ENCODE measurements at regions not wholly inside any gene's neighbourhood (a gene's known extent, or its start where the extent isn't known, plus 50 kb on each side); places are given as distances from the start of the nearest gene placed in this dataset.

DNA sequence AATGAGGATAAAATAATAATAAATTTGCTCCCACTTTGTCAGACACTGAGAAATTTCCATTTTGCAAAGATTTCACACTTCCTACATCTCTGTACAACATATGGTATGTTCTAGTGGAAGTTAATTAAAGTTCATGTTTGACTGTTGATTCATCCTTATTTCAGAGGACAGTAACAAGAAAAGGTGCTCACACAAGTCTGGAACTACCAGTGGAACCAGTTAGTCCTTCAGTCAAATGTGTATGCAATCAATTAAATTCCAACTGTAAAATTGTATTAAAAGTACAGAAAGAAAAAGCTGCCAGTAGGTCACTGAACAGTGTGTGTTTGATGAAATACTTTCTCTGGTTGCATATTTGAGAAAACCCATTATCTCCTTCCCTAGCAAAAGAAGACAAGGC lies 496.0 kb upstream of the PKN2 start:
- DNase-seq: no peak

DNA sequence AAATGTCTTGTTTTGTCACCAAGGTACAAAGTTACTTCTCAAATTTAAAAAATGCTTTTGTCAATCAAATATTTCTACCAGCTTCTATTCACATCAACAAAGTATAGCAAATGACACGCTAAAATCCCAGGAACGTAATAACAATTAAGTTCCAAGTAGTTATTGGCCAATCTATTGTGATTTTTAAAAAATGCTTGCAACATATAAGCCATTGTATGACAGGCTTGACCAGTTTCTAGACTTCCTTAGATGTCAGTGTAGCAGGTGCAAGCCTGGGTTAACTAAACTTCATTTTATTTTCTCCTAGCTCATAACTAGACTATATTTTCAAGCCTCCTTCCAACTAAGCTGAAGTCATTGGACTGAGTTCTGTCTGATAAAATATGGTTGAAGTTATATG lies 494.5 kb upstream of the PKN2 start:
- no peak for DNase-seq

DNA sequence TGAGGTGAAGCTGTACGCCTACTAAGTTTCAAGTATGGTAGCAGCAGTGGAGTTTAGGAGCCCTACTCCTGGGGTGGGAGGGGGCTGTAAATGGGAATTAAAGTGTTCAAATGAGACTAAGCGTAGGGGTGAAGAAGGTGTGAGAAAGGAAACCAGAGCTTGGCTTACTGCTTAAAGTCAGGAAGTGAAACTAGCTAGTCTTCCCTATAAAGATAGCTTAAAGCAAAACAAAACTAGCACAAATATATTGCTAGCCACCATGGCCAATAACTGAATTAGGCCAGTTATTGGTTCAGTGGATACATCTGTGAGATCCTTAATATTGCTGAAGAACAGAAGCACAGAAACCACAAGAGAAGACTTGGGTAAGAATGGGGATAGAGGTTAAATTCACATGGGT lies 492.2 kb upstream of the PKN2 start:
- DNase-seq: no peak

DNA sequence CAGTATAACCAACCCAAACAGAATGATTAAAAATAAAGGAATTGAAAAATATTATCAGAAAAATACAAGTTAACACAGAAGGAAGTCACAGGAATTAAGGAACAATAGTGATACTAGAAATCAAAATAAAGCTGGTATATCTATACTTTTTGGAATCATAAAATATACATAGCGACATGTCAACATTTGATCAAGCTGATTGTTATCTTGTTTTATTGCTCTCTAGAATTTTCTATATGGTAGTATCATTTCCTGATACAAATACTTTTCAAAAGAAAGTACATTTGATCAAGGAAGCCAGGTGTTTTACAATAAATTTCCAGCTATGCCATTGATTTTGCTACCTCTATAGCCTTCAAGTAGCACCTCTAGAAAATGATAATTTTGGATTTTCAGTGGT lies 489.5 kb upstream of the PKN2 start:
- DNase-seq: no peak

DNA sequence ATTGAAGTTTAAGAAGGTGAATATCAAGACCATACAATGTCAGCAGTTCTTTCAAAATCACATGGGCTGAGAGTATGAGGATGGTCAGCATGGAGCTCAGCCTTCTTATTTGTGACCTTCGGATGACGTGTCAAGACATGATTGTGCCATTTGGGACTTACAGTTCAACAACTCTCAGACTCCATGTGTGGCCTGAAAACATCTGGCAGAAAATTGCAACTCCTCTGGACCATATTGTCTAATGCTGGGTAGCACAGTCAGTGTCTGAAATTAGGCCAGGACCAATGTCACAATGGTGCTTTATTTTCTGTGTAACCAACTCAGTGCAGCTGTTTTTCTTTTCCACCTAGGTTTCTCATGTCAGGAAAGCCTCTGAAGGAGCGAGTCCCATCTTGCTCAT lies 483.5 kb upstream of the PKN2 start:
- no peak for DNase-seq

DNA sequence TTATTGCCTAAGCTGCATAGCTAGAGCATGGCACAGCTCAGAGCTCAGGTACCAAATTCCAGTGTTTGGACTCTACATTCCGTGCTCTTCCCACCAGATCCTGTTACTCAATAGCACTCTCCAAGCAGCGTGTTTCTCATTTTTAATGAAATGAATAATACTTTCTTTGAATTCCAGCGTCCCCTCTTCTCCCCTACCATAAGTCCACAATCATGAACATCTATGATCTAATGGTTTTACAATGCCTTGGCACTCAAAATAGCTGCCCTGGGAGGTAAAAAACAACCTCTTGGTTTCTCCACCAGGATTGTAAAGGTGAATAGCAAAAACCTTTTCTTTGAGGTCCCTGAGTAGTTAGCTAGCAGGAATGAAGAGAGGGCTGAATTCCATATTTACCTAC lies 480.0 kb upstream of the PKN2 start:
- no peak for DNase-seq

DNA sequence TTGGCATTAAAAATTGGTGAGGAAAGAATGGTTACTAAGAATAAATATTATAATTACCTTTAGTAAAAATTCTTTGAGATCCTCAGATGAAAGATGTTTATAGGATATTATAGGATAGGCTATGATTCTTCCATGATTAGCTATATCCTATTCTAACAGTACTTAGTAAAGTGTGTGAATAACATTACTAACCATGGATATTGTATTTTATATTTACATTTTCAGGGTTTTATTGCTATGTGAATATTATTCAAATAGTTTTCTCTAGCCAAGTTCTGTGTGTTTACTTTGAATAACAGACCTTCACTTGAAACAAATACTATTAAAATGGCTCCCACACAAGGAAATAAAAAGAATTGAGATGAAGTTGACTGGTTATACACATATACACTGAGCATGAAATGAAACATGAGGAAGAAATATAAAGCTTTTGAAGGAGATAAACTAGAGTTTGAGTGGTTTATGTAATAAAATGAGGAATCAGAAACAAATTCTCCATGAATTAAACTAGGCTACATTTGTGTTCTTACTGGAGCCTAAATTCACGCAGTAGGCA lies 479.4 kb upstream of the PKN2 start:
- DNase-seq: no peak

DNA sequence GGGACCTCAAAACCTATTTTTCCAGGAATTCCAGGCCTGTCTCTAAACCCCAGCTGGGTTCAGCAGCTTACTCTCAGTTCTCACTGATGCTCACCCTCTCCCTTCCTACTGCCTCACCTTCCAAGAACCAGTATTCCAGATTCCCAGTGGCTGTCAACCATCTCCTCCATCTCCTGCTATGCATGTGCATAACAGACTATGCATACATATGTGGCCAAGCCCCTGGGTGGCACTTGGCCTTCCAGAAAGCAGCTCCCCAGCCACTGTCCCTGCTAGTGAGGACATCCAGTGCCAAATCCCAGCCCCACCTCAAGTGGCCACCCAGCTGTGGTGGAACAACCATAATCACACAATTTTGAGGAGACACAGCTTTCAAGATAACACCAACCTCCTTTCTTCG lies 475.7 kb upstream of the PKN2 start:
- no peak for DNase-seq

DNA sequence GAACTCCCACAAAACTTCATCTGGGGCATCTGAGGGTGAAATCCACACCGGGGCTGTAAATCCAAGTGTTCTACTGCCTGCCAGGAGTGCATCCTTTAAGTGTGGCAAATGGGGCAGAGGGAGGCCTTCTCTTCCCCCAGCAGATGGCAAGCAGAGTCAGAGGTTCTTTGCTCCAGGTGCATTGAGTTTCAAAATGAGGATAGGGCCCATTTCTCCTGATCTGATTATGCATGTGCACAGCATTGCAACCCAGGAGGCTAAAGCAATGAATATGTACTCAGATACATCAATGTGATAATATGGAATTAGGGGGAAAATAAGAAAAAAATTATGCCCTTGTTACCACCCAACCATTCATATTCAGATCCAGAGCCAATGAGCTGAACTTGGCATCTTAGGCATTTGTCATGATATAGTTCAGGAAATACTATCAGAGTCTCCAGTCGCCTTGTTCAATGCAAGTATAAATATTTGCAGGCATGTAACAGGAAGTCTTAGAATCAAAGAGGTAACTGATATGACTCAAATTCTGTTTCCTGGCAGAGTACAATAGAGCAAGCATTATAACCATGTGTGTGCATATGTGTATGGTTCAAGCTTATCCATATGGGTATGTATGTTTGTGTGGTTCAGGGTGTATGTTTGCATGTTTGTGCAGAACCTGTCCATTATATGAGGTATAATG lies 473.8 kb upstream of the PKN2 start:
- no peak for DNase-seq

DNA sequence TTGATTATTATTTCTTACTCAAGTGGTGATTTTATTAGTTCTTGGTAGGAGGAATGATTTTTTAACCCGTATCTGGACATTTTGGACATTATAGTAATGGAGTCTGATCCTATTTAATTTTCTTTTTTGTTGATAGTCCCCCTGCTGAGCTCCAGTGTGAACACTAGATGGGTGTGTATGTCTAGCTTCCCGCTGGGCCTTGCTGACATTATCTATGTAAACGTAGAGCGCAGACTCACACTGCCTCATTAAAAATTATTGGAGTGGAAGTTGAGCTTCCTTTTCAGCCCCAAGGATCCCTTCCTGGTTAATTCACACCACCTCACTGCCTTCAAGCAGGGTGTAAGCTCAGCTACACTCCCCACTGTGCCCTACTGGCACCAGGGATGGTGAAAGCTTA lies 467.6 kb upstream of the PKN2 start:
- DNase-seq: no peak

DNA sequence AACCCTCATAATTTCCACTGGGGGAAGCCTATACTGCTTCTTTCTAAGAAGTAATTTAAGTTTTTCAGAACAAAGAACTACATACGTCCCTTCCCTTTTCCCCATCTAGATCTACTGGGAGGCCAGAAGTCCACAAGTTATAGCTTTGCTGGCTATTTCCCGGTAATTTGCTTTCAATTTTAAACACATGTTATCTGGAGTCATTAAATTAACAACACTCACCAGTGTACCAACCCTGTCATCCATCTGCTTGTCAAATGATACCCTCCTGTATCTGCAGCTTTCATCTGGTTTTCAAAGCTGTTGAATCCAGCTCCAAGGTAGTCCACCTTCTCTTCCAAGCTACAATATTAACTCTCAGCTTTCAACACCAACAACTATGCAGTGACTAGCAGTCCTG lies 466.7 kb upstream of the PKN2 start:
- DNase-seq: no peak

DNA sequence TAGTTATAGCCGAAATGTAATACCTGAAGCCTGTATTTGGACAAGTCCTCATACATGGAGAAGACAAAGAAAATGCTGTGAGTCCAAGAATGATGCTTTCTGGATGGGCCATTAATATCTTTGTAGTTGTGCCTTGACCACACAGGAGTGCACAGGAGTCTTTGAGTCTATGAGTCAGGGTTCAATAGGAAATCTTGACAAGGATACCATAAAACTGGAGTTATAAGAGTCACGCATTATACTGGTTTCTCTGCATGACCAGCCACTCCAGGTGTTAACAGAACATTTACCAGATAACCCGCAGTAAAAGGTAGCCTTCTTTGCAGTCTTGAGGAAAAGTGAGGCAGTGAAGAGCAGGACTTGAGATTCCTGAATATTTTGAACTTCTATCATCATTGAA lies 464.6 kb upstream of the PKN2 start:
- DNase-seq: no peak

DNA sequence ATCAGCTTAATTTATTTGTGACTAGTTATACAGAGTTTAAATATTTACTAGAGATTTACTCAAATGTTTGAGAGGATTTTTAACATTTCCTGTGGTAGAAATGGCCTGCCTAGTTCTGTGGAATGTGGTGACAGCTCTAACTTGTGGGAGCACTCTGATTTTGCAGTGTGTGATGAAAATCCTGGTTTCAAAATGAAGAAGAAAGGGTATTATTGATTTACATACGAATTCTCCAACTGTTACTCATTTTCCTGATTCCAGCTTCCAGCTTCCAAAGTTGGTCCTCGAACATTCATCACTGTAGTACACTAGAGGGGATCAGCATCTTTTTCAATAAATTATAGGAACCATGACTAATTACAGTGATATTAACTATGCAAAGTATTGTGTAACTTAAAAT lies 462.7 kb upstream of the PKN2 start:
- DNase-seq: no peak

DNA sequence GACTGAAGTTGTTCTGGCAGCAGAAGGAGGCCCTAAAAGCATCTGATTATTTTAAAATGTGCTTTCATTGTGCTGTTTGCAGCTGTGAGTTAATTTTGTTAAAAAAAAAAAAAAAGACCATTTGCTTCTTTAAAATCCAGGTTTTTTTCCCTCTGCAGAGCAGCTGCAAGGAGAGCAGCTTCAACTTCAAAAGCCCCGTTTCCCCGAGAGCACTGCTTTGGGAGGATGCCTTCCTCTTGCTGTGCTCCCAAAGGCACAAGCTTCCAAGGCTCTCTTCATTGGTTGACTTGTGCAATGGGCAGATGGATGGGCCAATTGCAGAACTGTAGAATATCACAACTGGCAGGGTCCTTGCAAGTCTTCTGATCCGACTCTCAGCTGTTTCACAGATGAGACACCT lies 459.2 kb upstream of the PKN2 start:
- DNase-seq: no peak

DNA sequence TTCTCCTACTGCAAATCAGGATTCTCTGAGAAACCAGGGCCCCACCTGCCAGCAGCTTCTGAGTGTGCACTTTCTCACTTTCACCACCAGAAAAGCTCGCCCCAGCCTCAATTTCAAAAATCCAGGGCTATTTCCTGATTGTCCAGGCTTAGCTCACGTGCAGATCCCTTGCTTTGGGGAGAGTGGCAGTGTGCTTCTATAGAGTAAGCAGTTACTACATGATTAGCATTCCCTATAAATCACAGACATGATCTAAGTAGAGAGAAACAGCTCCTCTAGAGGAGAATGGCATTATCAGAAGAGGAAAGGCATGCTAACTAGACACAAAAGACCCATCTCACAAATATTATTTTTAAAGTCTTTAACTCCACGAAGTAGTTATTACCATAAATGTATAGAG lies 456.0 kb upstream of the PKN2 start:
- DNase-seq: no peak

DNA sequence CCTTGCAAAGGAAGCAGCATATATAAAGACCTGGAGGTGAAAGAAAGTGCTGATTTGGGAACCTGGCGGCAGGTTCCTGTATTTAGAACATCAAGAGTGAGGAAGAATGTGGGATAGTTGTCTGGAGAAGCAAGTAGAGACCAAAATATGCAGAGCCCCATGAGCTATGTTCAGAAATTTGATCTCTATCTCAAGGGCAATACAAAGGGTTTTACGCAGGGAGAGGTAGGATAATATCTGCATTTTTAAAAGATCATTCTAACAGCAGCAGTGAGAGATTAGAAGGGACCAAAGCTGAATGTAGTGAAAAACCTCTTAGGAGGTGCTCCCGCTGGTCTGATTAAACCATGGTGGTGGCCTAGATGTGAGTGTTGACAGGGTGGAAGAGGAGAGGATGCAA lies 453.9 kb upstream of the PKN2 start:
- no peak for DNase-seq

DNA sequence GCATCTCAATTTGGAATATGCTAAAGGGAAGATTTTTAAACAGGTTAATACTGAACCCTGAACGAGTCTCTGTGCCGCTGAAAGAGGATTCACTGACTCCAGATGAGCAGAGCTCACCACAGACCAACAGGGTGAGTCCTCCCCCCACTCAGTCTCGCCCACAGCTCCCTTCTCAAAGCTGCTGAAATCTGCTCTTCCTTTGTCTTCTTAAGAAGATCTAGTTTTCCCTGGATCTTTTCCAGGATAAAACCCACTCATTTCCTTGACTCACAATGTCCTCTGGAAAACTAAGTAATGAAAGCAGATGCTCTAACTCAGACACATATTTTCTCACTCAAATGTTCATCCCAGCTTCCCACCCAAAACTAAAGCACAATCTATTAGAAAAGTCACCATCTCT lies 447.0 kb upstream of the PKN2 start:
- no peak for DNase-seq

DNA sequence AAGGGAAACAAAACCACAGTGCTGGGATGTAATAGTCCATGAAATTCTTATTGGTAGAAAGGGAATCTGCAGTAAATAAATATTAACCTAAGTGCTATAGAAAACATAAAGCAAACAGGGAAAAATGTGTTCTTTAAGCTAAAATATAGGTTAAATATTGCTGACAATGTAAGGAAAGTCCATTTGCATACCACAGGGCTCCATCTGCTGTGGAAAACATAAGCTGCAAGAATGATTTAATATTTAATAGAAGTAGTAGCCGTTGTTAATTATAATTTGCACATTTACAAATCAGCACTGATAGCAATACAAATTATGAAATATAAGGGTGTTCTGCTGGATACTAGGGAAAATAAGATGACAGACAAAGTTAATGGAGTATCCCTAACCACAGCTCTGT lies 444.9 kb upstream of the PKN2 start:
- DNase-seq: no peak

DNA sequence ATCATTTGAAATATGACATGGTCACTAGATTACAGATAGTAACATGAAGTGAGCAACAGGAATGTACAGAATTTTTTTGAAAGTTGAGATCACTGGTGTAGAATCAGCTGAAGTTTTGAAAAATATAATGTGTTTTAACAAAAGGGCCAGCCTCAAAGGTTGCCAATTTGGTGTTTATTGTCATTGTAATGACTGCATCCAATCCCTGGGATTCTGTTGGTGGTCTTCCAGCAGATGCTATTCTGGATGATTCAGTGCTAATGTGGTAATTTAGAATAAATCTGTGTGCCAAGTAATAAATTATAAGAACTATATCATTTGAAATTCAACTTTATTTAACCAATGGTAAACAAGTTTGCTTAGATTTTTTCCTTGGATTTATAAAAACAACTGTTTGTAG lies 436.4 kb upstream of the PKN2 start:
- no peak for DNase-seq

DNA sequence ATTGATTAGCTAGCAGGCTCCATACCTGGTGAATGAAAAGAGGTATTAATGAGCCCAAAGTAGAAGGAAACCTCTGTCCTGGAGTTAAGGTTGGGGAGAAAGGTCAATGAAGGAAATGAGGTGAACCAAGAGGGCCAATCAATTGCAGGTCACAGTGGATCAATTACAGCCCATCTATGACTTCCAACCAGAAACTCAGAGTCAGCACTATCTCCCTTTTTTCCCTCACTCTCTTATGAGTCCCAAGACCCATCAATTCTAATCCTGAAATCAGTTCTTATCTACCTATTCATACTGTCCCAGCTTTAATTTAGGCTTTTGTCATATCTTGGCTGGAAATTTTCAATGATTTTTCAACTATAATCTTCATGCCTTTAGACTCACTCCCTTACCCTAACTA lies 433.2 kb upstream of the PKN2 start:
- no peak for DNase-seq

DNA sequence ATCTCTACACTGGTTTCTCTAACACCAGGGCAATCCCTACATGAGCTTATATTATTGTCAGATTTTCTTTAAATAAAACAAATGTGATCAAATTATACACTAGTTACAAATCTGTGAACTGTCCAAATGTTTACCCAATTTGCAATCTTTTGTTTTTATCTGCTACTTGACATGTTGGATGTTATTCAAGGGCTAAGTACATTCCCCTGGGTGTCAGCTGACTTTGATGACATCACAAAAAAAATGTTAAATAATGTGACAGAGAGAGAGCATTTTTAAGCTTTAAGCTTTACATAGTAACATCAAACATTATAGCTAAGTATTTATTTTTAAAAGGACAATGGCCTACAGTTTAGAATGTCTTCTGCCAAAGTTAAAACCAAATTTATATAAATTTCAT lies 431.3 kb upstream of the PKN2 start:
- no peak for DNase-seq

DNA sequence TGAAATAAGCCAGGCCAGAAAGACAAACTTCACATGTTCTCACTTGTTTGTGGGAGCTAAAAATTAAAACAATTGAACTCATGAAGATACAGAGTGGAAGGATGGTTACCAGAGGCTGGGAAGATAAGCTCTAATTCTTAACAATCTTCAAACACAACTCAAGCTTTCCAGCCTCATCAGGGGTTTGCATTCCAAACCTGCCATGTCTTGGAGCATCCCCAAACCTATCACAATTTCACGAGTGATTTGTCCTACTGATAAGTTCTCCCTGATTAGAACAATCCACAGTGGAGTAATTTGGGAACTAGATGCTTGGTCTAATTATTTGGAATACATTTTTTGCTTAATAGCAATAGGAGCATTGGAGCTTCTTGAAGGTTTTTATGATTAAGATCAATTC lies 418.5 kb upstream of the PKN2 start:
- DNase-seq: no peak

DNA sequence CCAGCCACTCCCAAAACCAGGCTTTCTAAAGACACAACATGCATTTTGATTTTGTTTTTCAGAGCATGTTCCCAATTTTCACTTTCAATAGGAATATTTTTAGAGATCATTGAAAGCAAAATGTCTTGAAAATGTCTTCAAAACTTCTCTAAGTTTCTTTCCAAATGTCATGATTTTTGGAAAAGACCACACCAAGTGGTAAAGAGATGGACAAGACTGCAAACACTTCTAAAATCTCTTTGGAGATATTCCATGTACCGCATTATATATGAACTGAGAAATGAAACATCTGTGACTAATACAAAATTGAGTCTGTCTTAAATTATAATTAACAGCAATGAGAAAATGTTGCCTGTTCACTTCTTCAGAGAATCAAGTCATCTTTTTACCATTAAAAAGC lies 418.0 kb upstream of the PKN2 start:
- no peak for DNase-seq

DNA sequence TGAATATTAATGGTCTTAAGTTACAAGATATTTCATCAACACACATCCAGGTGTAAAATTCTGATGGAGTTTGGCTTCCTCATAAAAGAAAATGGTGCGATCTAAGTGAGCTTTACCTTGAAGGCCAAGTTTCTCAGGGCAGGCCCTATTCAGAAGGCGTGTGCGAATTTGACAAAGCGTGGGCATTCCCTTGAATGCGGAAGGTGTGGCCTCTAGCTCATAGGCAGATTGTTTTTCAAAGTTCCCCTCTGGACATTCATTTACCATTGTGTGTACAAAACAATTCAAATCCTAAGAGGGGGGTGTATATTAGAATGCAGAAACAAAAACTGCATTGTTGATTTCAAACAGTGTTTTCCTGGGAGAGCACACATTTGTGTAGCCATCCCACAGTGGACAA lies 411.9 kb upstream of the PKN2 start:
- no peak for DNase-seq

DNA sequence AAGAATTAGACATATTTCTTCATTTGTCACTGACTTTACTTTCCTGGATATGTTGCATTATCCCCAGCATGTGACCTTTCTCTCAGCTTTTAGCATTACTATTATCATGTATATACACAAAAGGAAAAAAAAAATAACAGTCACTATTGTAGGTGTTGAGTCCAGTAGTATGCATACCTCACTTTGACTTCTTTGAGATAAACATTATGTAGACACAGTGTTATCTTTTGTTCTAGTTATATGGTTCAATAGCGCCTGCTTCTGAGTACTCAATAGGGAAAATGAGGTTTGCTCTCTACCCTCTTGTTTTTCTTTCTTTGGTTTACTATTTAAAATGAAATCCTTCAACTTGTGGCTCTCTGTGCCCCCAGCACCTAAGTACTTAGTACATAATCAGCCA lies 409.6 kb upstream of the PKN2 start:
- DNase-seq: no peak
